Fibroblast of lung (primary cell): ENCODE measurements at regions not wholly inside any gene's neighbourhood (a gene's known extent, or its start where the extent isn't known, plus 50 kb on each side); places are given as distances from the start of the nearest gene placed in this dataset.

Experiments used
- DNase-seq, 2 donors: peaks; one replicate each; pipeline versions ENCODE4 v3.0.0 to v3.0.0-alpha.2; 2010; ENCODE audit warnings: low read depth in 2 of 2
- H2AFZ ChIP-seq: 2 replicates; pipeline ENCODE4 v1.5.1; 2012; ENCODE audit warnings: low read length, control low read depth, inconsistent platforms
- H3K27ac ChIP-seq: 2 replicates; pipeline ENCODE4 v1.5.1; 2011; ENCODE audit warnings: low read length, control low read depth; ENCODE audit not compliant: insufficient read depth
- H3K27me3 ChIP-seq: 2 replicates; pipeline ENCODE4 v1.5.1; 2011; ENCODE audit warnings: mild to moderate bottlenecking, low read length; ENCODE audit not compliant: control insufficient read depth, insufficient read depth
- H3K36me3 ChIP-seq: 2 replicates; pipeline ENCODE4 v1.5.1; 2011; ENCODE audit warnings: low read length; ENCODE audit not compliant: control insufficient read depth, insufficient read depth
- H3K4me1 ChIP-seq: 2 replicates; pipeline ENCODE4 v1.5.1; 2011; ENCODE audit warnings: low read length; ENCODE audit not compliant: control insufficient read depth, insufficient read depth; ENCODE audit errors: extremely low read depth
- H3K4me2 ChIP-seq: 2 replicates; pipeline ENCODE4 v1.5.1; 2011; ENCODE audit warnings: low read length, control low read depth; ENCODE audit not compliant: insufficient read depth; ENCODE audit errors: extremely low read depth
- H3K4me3 ChIP-seq, 4 experiments: fragments of 200-600 bp in 1 of 4; sonication (generic) in 1 of 4; replicated peaks in 1 of 4; 2 replicates each; pipeline ENCODE4 v1.5.1; 2011 to 2016; ENCODE audit warnings: low read length in 4 of 4, low read depth in 3 of 4, mild to moderate bottlenecking in 3 of 4, control low read depth in 2 of 4, inconsistent platforms in 1 of 4, mixed read lengths in 1 of 4; ENCODE audit not compliant: insufficient read depth in 1 of 4; ENCODE audit errors: control extremely low read depth in 1 of 4
- H3K79me2 ChIP-seq: 2 replicates; pipeline ENCODE4 v1.5.1; 2012; ENCODE audit warnings: mild to moderate bottlenecking, low read length, inconsistent platforms; ENCODE audit not compliant: control insufficient read depth, insufficient read depth
- H3K9ac ChIP-seq: 2 replicates; pipeline ENCODE4 v1.5.1; 2011; ENCODE audit warnings: mild to moderate bottlenecking, low read length, control low read depth; ENCODE audit not compliant: insufficient read depth
- H3K9me3 ChIP-seq: 2 replicates; pipeline ENCODE4 v1.5.1; 2012; ENCODE audit warnings: low read depth, low read length; ENCODE audit not compliant: control insufficient read depth, insufficient read depth
- H4K20me1 ChIP-seq: 2 replicates; pipeline ENCODE4 v1.5.1; 2011; ENCODE audit warnings: low read length; ENCODE audit not compliant: control insufficient read depth, insufficient read depth; ENCODE audit errors: extremely low read depth
- CTCF ChIP-seq, 2 donors: IDR thresholded peaks in 1 of 2; conservative IDR thresholded peaks in 1 of 2; 1 replicate in 1 of 2; 2 replicates in 1 of 2; pipeline ENCODE4 v1.5.1; 2011 to 2012; ENCODE audit warnings: low read length in 2 of 2, control low read depth in 1 of 2, inconsistent platforms in 1 of 2, low read depth in 1 of 2, mild to moderate bottlenecking in 1 of 2
- EZH2 ChIP-seq: IDR thresholded peaks from 2 replicates; pipeline ENCODE4 v1.5.1; 2012; ENCODE audit warnings: low read length, control low read depth, mild to moderate bottlenecking; ENCODE audit errors: missing control alignments

GRCh38 chrX:9122519-9123245, 88.8 kb upstream of the FAM9B start:
- DNase-seq: peak; percentile 13 to 17
- no peak overlapping the region for H2AFZ ChIP-seq
- H3K4me2 ChIP-seq: no peak overlapping the region
- H3K27me3 ChIP-seq: no peaks in the 10 kb centered on the region
- no peaks in the 10 kb centered on the region for H3K9me3 ChIP-seq
- no peak overlapping the region for H3K27ac ChIP-seq
- H3K36me3 ChIP-seq: no peaks in the 10 kb centered on the region
- no peaks in the 10 kb centered on the region for H4K20me1 ChIP-seq
- TF ChIP-seq CTCF (conservative IDR thresholded peaks at IDR 0.05 in 1 of 2, IDR thresholded peaks at IDR 0.05 in 1 of 2; ENCODE audit: low read depth in 1 of 2, low read length in 2 of 2): no peak
- no peak for TF ChIP-seq EZH2
- no peak overlapping the region for H3K4me3 ChIP-seq
- no peaks in the 10 kb centered on the region for H3K79me2 ChIP-seq
- H3K9ac ChIP-seq: no peak overlapping the region
- no peaks in the 10 kb centered on the region for H3K4me1 ChIP-seq

- H2AFZ ChIP-seq: no peak overlapping the region
- no peak for TF ChIP-seq EZH2
- no peak for TF ChIP-seq CTCF (conservative IDR thresholded peaks at IDR 0.05 in 1 of 2, IDR thresholded peaks at IDR 0.05 in 1 of 2; ENCODE audit: low read depth in 1 of 2, low read length in 2 of 2)
- no peaks in the 10 kb centered on the region for H3K27me3 ChIP-seq
- no peak overlapping the region for H3K9ac ChIP-seq
- H3K36me3 ChIP-seq: no peaks in the 10 kb centered on the region
- H3K4me2 ChIP-seq: no peak overlapping the region
- H4K20me1 ChIP-seq: no peaks in the 10 kb centered on the region
- no peaks in the 10 kb centered on the region for H3K79me2 ChIP-seq
- no peak overlapping the region for H3K27ac ChIP-seq
- H3K4me1 ChIP-seq: no peaks in the 10 kb centered on the region
- no peak overlapping the region for H3K4me3 ChIP-seq
- DNase-seq: no peak
- no peaks in the 10 kb centered on the region for H3K9me3 ChIP-seq
Observed at GRCh38 chrX:9127986-9128385, 94.1 kb upstream of the FAM9B start.

- Histone ChIP-seq H3K4me1 (no peaks in the 10 kb centered on the region), H3K9ac (no peak overlapping the region), H3K79me2 (no peaks in the 10 kb centered on the region), H3K27me3 (no peaks in the 10 kb centered on the region), H3K27ac (no peak overlapping the region), H2AFZ (no peak overlapping the region), H4K20me1 (no peaks in the 10 kb centered on the region), H3K9me3 (no peaks in the 10 kb centered on the region), H3K4me2 (no peak overlapping the region), H3K36me3 (no peaks in the 10 kb centered on the region), H3K4me3 (no peak overlapping the region)
- no peak for TF ChIP-seq CTCF (conservative IDR thresholded peaks at IDR 0.05 in 1 of 2, IDR thresholded peaks at IDR 0.05 in 1 of 2; ENCODE audit: low read depth in 1 of 2, low read length in 2 of 2)
- TF ChIP-seq EZH2: no peak
- DNase-seq: no peak
Observed at GRCh38 chrX:9130031-9130430, 96.1 kb upstream of the FAM9B start.
